ENCODE measurements at regions not wholly inside any gene's neighbourhood (a gene's known extent, or its start where the extent isn't known, plus 50 kb on each side); places are given as distances from the start of the nearest gene placed in this dataset.
A peak's percentile ranks its signal among the peaks of the same experiment; 100 is the strongest.

GRCh38 chr3:76152028-76152427 lies 366.7 kb upstream of the ZNF717 start:
- Histone ChIP-seq H3K4me1 (ENCODE audit: control insufficient read depth in 1 of 2, insufficient read depth in 2 of 2, low read depth in 1 of 2, low read length in 1 of 2) (peaks cover 0 to 6% of the 10 kb centered on the region in 2 experiments; a peak in 2 of 4 replicates), H3K27me3 (ENCODE audit: insufficient read depth) (no peaks in the 10 kb centered on the region), H3K4me2 (no peak overlapping the region), H3K4me3 (ENCODE audit: low read depth in 2 of 2, low read length in 1 of 2) (no peak overlapping the region), H3K27ac (ENCODE audit: low read depth in 2 of 2, low read length in 1 of 2) (no peak overlapping the region), H3K9me3 (0 out of 2 replicates have a peak, but pooled peaks cover 4% of the 10 kb centered on the region), H3K9me2 (no peaks in the 10 kb centered on the region), H2AFZ (ENCODE audit: low read depth) (no peak overlapping the region), H3F3A (replicated peaks; ENCODE audit: insufficient read depth) (no peaks in the 10 kb centered on the region), H3K9ac (no peak overlapping the region), H4K20me1 (ENCODE audit: insufficient read depth) (no peaks in the 10 kb centered on the region), H3K79me2 (ENCODE audit: insufficient read depth) (no peaks in the 10 kb centered on the region), H3K36me3 (replicated peaks in 1 of 2; ENCODE audit: control insufficient read depth in 1 of 2, insufficient read depth in 2 of 2, low read length in 1 of 2) (no peaks in the 10 kb centered on the region)
- peak; percentile 52 for DNase-seq
- WGBS (ENCODE audit: low lambda C conversion rate) = 13% methylated on average over 1 of the region's 1 CpG
- POLR2A ChIA-PET = no interaction called here
- CTCF ChIA-PET = no interaction called here
- TF ChIP-seq TEAD4 (IDR thresholded peaks at IDR 0.05; ENCODE audit: borderline replicate concordance, insufficient read depth) = 0 out of 2 replicates have a peak, but pooled peaks have one; percentile 31
- TF ChIP-seq TAF1 (IDR thresholded peaks at IDR 0.05; ENCODE audit: borderline replicate concordance, low read depth, low read length) = no peak
- TF ChIP-seq TCF12 (IDR thresholded peaks at IDR 0.05) = peak; percentile 43
- TF ChIP-seq NFIC (IDR thresholded peaks at IDR 0.05; ENCODE audit: borderline replicate concordance) = peak; percentile 24; the same call in 1 of the 2 replicates
- TF ChIP-seq GATA2 (CRISPR knock-in tag; IDR thresholded peaks at IDR 0.05) = peak; percentile 87
- TF ChIP-seq POLR2AphosphoS5 (IDR thresholded peaks at IDR 0.05; ENCODE audit: low read depth, low read length) = peak; percentile 45; the same call in 1 of the 2 replicates
- TF ChIP-seq FOXJ3 (CRISPR knock-in tag; IDR thresholded peaks at IDR 0.05) = peak; percentile 65; the same call in 1 of the 2 replicates
- peak; percentile 98 for TF ChIP-seq RCOR1 (IDR thresholded peaks at IDR 0.05; ENCODE audit: low read length)
- no peak for TF ChIP-seq RAD21 (IDR thresholded peaks at IDR 0.05; ENCODE audit: low read length)
- no peak for TF ChIP-seq YY1 (IDR thresholded peaks at IDR 0.05; ENCODE audit: low read depth)
- TF ChIP-seq EP300 (IDR thresholded peaks at IDR 0.05; ENCODE audit: borderline replicate concordance in 1 of 2, low read depth in 1 of 2, low read length in 1 of 2) = peak in 1 of 2 experiments; percentile 92; a peak in 2 of 4 replicates
- TF ChIP-seq CHD2 (IDR thresholded peaks at IDR 0.05; ENCODE audit: low read length, partially characterized antibody) = peak; percentile 80

DNA sequence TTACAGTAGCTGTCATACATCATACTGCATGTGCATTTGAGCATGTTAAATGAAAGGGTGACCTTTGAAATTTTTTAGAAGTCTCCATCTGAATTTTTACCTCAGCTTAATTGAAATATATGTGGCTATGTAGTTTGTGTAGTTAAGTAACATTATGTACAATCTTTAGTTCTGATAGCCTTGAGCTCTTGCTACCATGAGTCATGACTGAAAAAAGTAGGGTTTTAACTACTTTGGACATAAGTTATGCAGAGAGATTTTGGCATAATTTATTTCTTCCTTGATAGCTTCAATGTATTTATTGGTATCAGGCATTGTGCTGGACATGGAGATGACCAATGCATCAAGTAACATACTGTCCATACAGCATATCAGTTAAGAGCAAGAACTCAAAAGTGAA lies 376.5 kb upstream of the ZNF717 start:
- ChIA-PET CTCF (no interaction called here), POLR2A (no interaction called here)
- DNase-seq = no peak
- Histone ChIP-seq H2AFZ (ENCODE audit: low read depth) (no peak overlapping the region), H3K4me1 (ENCODE audit: control insufficient read depth in 1 of 2, insufficient read depth in 2 of 2, low read depth in 1 of 2, low read length in 1 of 2) (no peaks in the 10 kb centered on the region), H3F3A (replicated peaks; ENCODE audit: insufficient read depth) (no peaks in the 10 kb centered on the region), H3K9ac (no peak overlapping the region), H3K4me3 (ENCODE audit: low read depth in 2 of 2, low read length in 1 of 2) (no peak overlapping the region), H4K20me1 (ENCODE audit: insufficient read depth) (no peaks in the 10 kb centered on the region), H3K36me3 (replicated peaks in 1 of 2; ENCODE audit: control insufficient read depth in 1 of 2, insufficient read depth in 2 of 2, low read length in 1 of 2) (no peaks in the 10 kb centered on the region), H3K9me2 (no peaks in the 10 kb centered on the region), H3K9me3 (no peaks in the 10 kb centered on the region), H3K79me2 (ENCODE audit: insufficient read depth) (no peaks in the 10 kb centered on the region), H3K27me3 (ENCODE audit: insufficient read depth) (no peaks in the 10 kb centered on the region), H3K27ac (ENCODE audit: low read depth in 2 of 2, low read length in 1 of 2) (no peak overlapping the region), H3K4me2 (no peak overlapping the region)
- TF ChIP-seq FOXJ3 (CRISPR knock-in tag; IDR thresholded peaks at IDR 0.05) = no peak
- TF ChIP-seq NFIC (IDR thresholded peaks at IDR 0.05; ENCODE audit: borderline replicate concordance) = no peak
- TF ChIP-seq RAD21 (IDR thresholded peaks at IDR 0.05; ENCODE audit: low read length) = no peak
- no peak for TF ChIP-seq REST (IDR thresholded peaks at IDR 0.05; ENCODE audit: low read depth, low read length)
- TF ChIP-seq JUND (IDR thresholded peaks at IDR 0.05) = no peak
- no peak for TF ChIP-seq TCF12 (IDR thresholded peaks at IDR 0.05)
- TF ChIP-seq GABPA (IDR thresholded peaks at IDR 0.05; ENCODE audit: low read depth) = no peak
- no peak for TF ChIP-seq EZH2phosphoT487 (IDR thresholded peaks at IDR 0.05; ENCODE audit: borderline replicate concordance, low read depth)
- TF ChIP-seq FOXM1 (IDR thresholded peaks at IDR 0.05; ENCODE audit: low read depth) = no peak
- no peak for TF ChIP-seq RCOR1 (IDR thresholded peaks at IDR 0.05; ENCODE audit: low read length)
- TF ChIP-seq CHD2 (IDR thresholded peaks at IDR 0.05; ENCODE audit: low read length, partially characterized antibody) = no peak
- no peak for TF ChIP-seq ELF1 (IDR thresholded peaks at IDR 0.05)
- TF ChIP-seq, protein P1, sequence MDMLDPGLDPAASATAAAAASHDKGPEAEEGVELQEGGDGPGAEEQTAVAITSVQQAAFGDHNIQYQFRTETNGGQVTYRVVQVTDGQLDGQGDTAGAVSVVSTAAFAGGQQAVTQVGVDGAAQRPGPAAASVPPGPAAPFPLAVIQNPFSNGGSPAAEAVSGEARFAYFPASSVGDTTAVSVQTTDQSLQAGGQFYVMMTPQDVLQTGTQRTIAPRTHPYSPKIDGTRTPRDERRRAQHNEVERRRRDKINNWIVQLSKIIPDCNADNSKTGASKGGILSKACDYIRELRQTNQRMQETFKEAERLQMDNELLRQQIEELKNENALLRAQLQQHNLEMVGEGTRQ (IDR thresholded peaks at IDR 0.05; ENCODE audit: borderline replicate concordance, low read depth, low read length) = no peak
- TF ChIP-seq USF1 (IDR thresholded peaks at IDR 0.05; ENCODE audit: borderline replicate concordance, low read depth) = no peak
- no peak for TF ChIP-seq MEF2A (IDR thresholded peaks at IDR 0.05; ENCODE audit: borderline replicate concordance, low read depth)
